Activated CD4-positive, CD25-positive, alpha-beta regulatory T cell (primary cell): ENCODE measurements at regions not wholly inside any gene's neighbourhood (a gene's known extent, or its start where the extent isn't known, plus 50 kb on each side); places are given as distances from the start of the nearest gene placed in this dataset.
"Not testable (repeated sequence)": the region's sequence is repeated elsewhere in the genome, so short reads cannot be mapped to it uniquely, and the experiment has no call there.

Source experiments
- DNase-seq, 4 experiments: peaks; one replicate each; lab custom pipeline; 2025; lab: John Stamatoyannopoulos, UW

DNA sequence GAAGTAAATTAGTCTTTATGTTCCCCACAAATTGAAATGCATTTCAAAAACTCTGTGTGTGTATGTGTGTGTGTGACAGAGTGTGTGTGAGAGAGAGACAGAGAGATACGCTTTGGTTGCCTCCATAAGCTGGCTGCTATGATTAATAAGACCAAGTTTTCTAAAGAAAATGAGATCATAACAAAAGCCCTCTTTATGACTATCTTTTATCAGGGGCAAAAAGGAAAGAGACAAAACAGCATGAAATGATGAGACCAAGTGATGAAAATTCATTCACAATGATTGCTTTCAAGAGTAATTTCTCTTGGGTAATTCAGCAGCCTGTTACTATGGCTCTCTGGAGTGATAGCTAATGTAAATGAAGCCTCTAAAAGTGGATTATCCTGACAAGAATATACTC, 277.6 kb upstream of the PLEKHG7 start:
- DNase-seq: no peak

- no peak for DNase-seq
Measured at GRCh38 chr12:92424338-92424737, 278.5 kb upstream of the PLEKHG7 start.

GRCh38 chr12:92421701-92422100, 276.1 kb upstream of the BTG1 start:
- DNase-seq: no peak

DNA sequence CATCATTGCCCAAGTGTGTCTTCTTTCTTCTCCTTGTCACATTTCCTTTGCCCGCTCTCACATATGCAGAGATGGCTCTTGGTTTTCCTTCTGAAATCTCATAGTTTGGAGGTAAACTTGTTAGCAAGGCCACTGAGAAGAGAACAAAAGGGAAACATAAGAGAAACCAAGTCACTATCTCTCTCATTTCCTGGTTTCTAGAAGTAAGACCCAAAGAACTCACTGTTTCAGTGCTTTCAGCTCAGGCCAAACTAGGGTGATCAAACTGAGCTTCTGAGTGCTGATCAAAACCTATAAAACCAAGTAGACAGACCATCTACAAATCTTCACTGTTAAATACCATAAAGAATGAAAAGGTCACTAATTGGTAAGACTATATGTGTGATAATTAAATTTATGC, 275.4 kb upstream of the BTG1 start:
- no peak for DNase-seq

- DNase-seq: no peak
Measured at GRCh38 chr12:92419201-92419600, 273.6 kb upstream of the BTG1 start.

DNA sequence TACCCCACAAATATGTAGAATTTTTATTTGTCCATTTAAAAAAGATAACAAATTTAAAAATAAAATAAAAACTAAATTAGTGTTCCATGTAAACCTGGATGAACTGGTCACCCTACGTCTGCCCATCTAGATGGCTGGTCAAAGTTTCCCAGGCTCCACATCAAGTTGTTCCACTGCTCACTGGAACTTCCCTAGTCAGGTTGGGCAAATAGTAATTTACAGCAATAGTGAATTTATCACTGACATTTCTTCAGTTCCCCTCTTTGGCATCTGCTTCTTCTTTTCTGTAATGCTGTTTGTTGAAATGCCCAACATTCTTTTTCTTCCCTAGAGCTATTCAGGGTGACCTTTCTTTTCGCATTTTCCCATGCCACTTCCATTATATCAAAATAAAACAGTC, 272.7 kb upstream of the BTG1 start:
- DNase-seq: no peak

- no peak for DNase-seq
Measured at GRCh38 chr12:92417373-92417772, 271.7 kb upstream of the BTG1 start.

- no peak for DNase-seq
Measured at GRCh38 chr12:92416385-92416812, 270.8 kb upstream of the BTG1 start.

- no peak for DNase-seq
Measured at GRCh38 chr12:92414170-92415070, 268.8 kb upstream of the BTG1 start.

- DNase-seq: no peak
Measured at GRCh38 chr12:92413286-92413685, 267.6 kb upstream of the BTG1 start.

- DNase-seq: no peak
Measured at GRCh38 chr12:92412856-92413255, 267.2 kb upstream of the BTG1 start.

- no peak for DNase-seq
Measured at GRCh38 chr12:92411687-92412086, 266.0 kb upstream of the BTG1 start.

DNA sequence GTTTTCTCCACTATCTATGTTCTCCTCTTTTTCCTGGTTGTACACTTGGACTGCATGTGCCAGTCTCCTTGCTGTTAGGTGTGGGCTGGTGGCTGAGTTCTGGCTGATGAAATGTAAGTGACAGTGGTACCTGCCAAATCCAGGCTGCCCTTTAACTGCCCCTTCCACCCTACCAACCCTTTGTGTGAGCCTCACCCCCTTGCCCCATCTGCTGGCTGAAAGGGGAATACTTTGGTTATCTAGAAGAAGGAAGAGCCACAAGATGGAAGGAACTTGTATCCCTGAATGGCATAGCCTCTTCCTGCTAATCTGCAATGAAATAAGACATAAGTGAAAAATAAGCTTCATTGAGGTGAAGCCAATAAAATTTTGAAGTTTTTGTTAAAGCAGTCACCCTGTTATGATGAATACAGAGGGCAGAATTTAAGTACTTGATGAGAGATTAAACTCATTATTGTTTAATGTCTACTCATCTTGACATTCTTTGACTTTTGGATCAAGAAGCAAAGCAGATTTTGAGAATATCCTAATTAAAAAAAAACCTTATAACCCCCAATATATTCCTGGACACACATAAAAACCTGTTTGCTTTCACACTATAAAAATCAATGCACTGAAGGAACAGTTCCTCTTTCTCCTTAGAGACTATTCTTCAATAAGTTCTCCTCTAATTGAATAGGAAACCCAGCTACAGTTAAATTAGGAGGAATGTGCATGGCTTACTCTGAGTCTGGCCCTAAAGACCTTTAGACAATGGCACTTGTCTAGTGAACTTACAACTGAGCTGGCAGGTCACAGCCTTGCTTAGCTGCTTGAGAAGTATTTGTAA, 262.6 kb upstream of the BTG1 start:
- peak in 3 of 4 experiments; percentile 4 to 13 (median 12) for DNase-seq

- DNase-seq: not testable (repeated sequence)
Measured at GRCh38 chr12:92406404-92407070, 260.9 kb upstream of the BTG1 start.

GRCh38 chr12:92405801-92406251, 260.2 kb upstream of the BTG1 start:
- peak in 1 of 4 experiments; percentile 7 for DNase-seq

GRCh38 chr12:92404921-92405320, 259.3 kb upstream of the BTG1 start:
- no peak for DNase-seq

- DNase-seq: no peak
Measured at GRCh38 chr12:92404259-92404894, 258.7 kb upstream of the BTG1 start.

GRCh38 chr12:92403210-92404175, 257.8 kb upstream of the BTG1 start:
- peak in 2 of 4 experiments; percentile 14 to 27 for DNase-seq

- DNase-seq: no peak
Measured at GRCh38 chr12:92402415-92402814, 256.8 kb upstream of the BTG1 start.

- DNase-seq: no peak
Measured at GRCh38 chr12:92400006-92400405, 254.4 kb upstream of the BTG1 start.
